ENCODE measurements at regions not wholly inside any gene's neighbourhood (a gene's known extent, or its start where the extent isn't known, plus 50 kb on each side); places are given as distances from the start of the nearest gene placed in this dataset.

DNA sequence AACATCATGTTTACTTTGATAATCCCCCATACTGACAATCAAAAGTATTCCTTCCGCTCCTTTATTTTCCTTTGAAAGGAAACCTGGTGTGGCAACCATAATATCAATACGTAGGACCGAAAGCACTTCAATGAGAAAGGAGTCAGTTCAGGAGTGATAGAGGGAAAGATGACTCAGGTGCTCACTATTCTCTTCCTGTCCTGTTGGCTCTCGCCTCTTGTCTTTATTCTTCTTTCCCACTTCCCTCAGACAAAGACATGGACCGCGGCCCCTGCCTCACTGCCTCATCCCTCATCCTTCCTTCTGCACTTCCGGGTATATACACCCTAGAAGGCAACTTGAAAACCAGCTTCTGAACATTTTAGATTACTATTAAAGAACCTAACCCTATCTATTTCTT, 49.8 kb upstream of the TNIP3 start:
- Histone ChIP-seq H3K4me1 (ENCODE audit: insufficient read depth, low read length) (no peaks in the 10 kb centered on the region), H3K79me2 (ENCODE audit: insufficient read depth, low read length) (no peaks in the 10 kb centered on the region), H2AFZ (ENCODE audit: low read length) (no peak overlapping the region), H3K4me3 (replicated peaks in 1 of 3; ENCODE audit: insufficient read depth in 1 of 3, low read depth in 2 of 3, low read length in 3 of 3) (no peak overlapping the region), H3K4me2 (ENCODE audit: low read depth, low read length) (no peak overlapping the region), H3K9ac (ENCODE audit: insufficient read depth, low read depth, low read length) (no peak overlapping the region), H3K27ac (ENCODE audit: extremely low read length, insufficient read depth, low read length) (no peak overlapping the region), H4K20me1 (ENCODE audit: insufficient read depth, low read length) (no peaks in the 10 kb centered on the region), H3K36me3 (replicated peaks in 1 of 2; ENCODE audit: control insufficient read depth in 1 of 2, insufficient read depth in 2 of 2, low read length in 2 of 2) (no peaks in the 10 kb centered on the region), H3K27me3 (ENCODE audit: control insufficient read depth in 1 of 2, insufficient read depth in 2 of 2, low read length in 2 of 2) (no peaks in the 10 kb centered on the region; a peak in 2 of 5 replicates), H3K9me3 (ENCODE audit: low read length) (no peaks in the 10 kb centered on the region)
- ATAC-seq (no peak), DNase-seq (ENCODE audit: low spot score) (no peak), FAIRE-seq (no peak)
- BruUV-seq (replicated peaks): no TSS peak
- in situ Hi-C loops (cut with HindIII; ENCODE audit: extremely low pct_ligation_motif_present, low pct_unique_long_range_greater_than_20kb) (no loop called here), intact Hi-C loops (cut with micrococcal nuclease; ENCODE audit: unreplicated experiment) (no loop called here)
- ChIA-PET POLR2A (no interaction called here), CTCF (ENCODE audit: low intra/inter-chr PET ratio, low total read pairs) (no interaction called here)
- WGBS (ENCODE audit: low lambda C conversion rate): 37% methylated on average over 7 of the region's 7 CpGs
- TF ChIP-seq ZMYM2 (CRISPR knock-in tag; IDR thresholded peaks at IDR 0.05) (no peak), AGO1 (IDR thresholded peaks at IDR 0.05; ENCODE audit: low read depth, low read length, poor library complexity, severe bottlenecking) (no peak), MED1 (CRISPR knock-in tag; IDR thresholded peaks at IDR 0.05) (no peak)
- TF ChIP-seq, protein P1, sequence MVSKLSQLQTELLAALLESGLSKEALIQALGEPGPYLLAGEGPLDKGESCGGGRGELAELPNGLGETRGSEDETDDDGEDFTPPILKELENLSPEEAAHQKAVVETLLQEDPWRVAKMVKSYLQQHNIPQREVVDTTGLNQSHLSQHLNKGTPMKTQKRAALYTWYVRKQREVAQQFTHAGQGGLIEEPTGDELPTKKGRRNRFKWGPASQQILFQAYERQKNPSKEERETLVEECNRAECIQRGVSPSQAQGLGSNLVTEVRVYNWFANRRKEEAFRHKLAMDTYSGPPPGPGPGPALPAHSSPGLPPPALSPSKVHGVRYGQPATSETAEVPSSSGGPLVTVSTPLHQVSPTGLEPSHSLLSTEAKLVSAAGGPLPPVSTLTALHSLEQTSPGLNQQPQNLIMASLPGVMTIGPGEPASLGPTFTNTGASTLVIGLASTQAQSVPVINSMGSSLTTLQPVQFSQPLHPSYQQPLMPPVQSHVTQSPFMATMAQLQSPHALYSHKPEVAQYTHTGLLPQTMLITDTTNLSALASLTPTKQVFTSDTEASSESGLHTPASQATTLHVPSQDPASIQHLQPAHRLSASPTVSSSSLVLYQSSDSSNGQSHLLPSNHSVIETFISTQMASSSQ (IDR thresholded peaks at IDR 0.05; ENCODE audit: low read depth): no peak
- TF ChIP-seq, protein P1 (CRISPR knock-in tag; IDR thresholded peaks at IDR 0.05; ENCODE audit: borderline replicate concordance): no peak
